IPS-18a (cell line): ENCODE measurements at regions not wholly inside any gene's neighbourhood (a gene's known extent, or its start where the extent isn't known, plus 50 kb on each side); places are given as distances from the start of the nearest gene placed in this dataset.

Experiments
- H3K27ac ChIP-seq: one replicate; pipeline ENCODE4 v1.5.1; 2013; ENCODE audit warnings: low read length
- H3K27me3 ChIP-seq: one replicate; pipeline ENCODE4 v1.6.1; 2013; ENCODE audit warnings: mild to moderate bottlenecking, low read length; ENCODE audit not compliant: control insufficient read depth, insufficient read depth
- H3K36me3 ChIP-seq: one replicate; pipeline ENCODE4 v1.6.1; 2013; ENCODE audit warnings: low read depth, low read length; ENCODE audit not compliant: control insufficient read depth
- H3K4me1 ChIP-seq: one replicate; pipeline ENCODE4 v1.6.1; 2013; ENCODE audit warnings: low read depth, low read length; ENCODE audit not compliant: control insufficient read depth
- H3K4me3 ChIP-seq: one replicate; pipeline ENCODE4 v1.5.1; 2013; ENCODE audit warnings: low read length
- H3K9ac ChIP-seq: one replicate; pipeline ENCODE4 v1.6.1; 2013; ENCODE audit warnings: mild to moderate bottlenecking, low read length, moderate library complexity
- H3K9me3 ChIP-seq: one replicate; pipeline ENCODE4 v1.6.1; 2013; ENCODE audit warnings: low read depth, low read length; ENCODE audit not compliant: control insufficient read depth

DNA sequence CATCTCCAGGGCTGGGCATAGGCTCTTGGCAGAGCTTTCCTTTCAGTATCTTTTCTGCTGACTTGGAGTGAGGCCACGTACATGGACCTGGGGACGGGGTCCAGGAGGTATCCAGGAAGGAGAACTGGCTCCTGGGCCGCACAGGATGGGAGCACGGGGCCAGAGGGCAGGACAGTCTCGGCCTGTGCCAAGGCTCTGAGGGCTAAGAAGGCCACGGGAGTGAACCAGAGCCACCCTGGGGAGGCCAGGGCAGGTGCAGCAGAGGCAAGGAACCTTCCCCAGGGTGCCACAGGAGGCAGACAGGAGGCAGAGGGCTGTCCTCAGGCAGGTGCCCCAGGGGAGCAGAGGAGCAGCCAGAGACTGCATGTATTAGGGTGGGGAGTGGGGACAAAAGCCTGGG, 50.3 kb downstream of the PLXNA1 start:
- Histone ChIP-seq H3K9me3 (no peaks in the 10 kb centered on the region), H3K4me3 (no peak overlapping the region), H3K27me3 (no peaks in the 10 kb centered on the region), H3K4me1 (no peaks in the 10 kb centered on the region), H3K9ac (no peak overlapping the region), H3K36me3 (peaks cover 32% of the 10 kb centered on the region), H3K27ac (no peak overlapping the region)

DNA sequence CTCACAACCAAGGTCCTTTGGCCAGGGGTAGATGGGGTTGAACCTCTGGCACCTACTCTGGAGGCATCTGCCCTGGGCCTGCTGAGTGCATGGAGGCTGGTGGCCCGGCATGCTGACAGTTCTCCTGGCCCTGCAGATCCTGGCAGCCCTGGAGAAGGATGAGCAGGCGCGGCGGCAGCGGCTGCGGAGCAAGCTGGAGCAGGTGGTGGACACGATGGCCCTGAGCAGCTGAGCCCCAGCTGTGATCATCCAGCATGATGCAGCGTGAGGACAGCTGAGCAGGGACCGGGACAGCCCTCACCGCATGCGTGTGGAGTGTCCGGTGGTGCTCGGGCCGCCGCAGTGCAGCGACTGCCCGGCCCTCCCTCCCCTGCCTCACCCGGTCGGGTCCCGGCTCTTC, 50.9 kb downstream of the PLXNA1 start:
- Histone ChIP-seq H3K9me3 (no peaks in the 10 kb centered on the region), H3K4me3 (no peak overlapping the region), H3K27me3 (no peaks in the 10 kb centered on the region), H3K36me3 (peaks cover 32% of the 10 kb centered on the region), H3K27ac (no peak overlapping the region), H3K9ac (no peak overlapping the region), H3K4me1 (no peaks in the 10 kb centered on the region)

GRCh38 chr3:127034195-127034989, 51.5 kb downstream of the PLXNA1 start:
- no peaks in the 10 kb centered on the region for H3K27me3 ChIP-seq
- H3K4me3 ChIP-seq: no peak overlapping the region
- no peak overlapping the region for H3K27ac ChIP-seq
- no peaks in the 10 kb centered on the region for H3K9me3 ChIP-seq
- H3K9ac ChIP-seq: no peak overlapping the region
- peaks cover 28% of the 10 kb centered on the region for H3K36me3 ChIP-seq
- no peaks in the 10 kb centered on the region for H3K4me1 ChIP-seq

DNA sequence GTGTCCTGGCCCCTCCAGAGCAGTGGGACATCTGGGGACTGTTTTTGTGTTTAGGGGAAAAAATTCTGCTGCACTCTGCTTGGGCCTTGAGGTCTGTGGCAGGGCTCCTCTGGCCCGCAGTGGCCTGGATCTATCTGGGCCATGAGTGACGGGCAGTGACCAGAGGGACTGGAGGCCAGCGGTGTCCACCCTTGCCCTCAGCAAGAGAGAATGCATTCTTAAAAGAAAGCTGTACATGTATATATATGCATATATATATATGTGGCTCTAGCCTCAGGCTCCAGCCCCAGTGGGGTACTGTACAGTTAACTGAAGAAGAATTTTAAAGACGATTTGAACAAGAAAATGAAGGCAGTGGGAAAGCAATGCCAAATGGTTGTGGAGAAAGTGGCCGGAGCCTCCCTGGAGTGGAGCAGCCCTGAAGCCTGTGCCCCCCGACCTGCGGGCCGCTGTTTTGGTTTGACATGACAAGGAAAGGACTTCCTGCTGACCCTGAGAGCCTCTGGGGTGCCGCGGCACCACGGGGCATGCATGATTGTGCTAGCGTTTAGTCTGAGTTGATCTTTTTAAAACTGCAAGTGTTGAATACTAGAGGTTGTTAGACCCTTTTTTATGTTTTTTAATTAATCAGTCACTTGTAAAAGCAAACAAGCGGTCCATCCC, 52.2 kb downstream of the PLXNA1 start:
- Histone ChIP-seq H3K27ac (no peak overlapping the region), H3K4me1 (no peaks in the 10 kb centered on the region), H3K36me3 (peaks cover 24% of the 10 kb centered on the region), H3K27me3 (no peaks in the 10 kb centered on the region), H3K4me3 (no peak overlapping the region), H3K9ac (no peak overlapping the region), H3K9me3 (no peaks in the 10 kb centered on the region)

GRCh38 chr3:127035677-127036076, 52.8 kb downstream of the PLXNA1 start:
- Histone ChIP-seq H3K9me3 (no peaks in the 10 kb centered on the region), H3K9ac (no peak overlapping the region), H3K4me1 (no peaks in the 10 kb centered on the region), H3K4me3 (no peak overlapping the region), H3K27me3 (no peaks in the 10 kb centered on the region), H3K36me3 (peaks cover 22% of the 10 kb centered on the region), H3K27ac (no peak overlapping the region)

DNA sequence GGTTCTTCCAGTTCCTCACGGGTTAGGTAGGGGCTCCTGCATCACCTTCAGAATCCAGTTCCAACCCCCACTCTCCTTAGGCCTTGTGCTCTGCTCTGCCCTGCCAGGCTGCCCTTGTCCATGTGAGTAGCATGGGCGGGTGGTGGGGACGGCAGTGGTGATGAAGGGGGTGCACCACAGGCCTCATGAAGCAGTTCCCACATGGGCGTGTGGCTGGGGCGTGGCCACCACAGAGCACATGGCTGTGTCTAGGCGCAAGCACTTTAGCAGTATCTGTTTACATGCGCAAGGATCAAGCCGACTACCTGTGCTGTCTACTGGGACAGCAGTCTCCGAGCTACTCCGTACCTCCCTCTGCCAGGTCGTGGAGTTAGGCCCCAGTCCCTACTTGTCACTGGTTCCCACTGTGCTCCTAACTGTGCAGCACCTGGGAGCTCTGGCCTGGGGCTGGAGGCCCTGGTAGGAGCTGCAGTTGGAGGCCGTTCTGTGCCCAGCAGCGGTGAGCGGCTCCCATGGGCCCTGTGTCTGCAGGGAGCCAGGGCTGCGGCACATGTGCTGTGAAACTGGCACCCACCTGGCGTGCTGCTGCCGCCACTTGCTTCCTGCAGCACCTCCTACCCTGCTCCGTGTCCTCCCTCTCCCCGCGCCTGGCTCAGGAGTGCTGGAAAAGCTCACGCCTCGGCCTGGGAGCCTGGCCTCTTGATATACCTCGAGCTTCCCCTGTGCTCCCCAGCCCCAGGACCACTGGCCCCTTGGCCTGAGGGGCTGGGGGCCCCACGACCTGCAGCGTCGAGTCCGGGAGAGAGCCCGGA, 53.5 kb downstream of the PLXNA1 start:
- peaks cover 16% of the 10 kb centered on the region for H3K36me3 ChIP-seq
- H3K27me3 ChIP-seq: no peaks in the 10 kb centered on the region
- no peaks in the 10 kb centered on the region for H3K9me3 ChIP-seq
- H3K4me1 ChIP-seq: no peaks in the 10 kb centered on the region
- H3K27ac ChIP-seq: no peak overlapping the region
- H3K4me3 ChIP-seq: no peak overlapping the region
- H3K9ac ChIP-seq: no peak overlapping the region

GRCh38 chr3:127037021-127037400, 54.1 kb downstream of the PLXNA1 start:
- no peak overlapping the region for H3K27ac ChIP-seq
- peaks cover 13% of the 10 kb centered on the region for H3K36me3 ChIP-seq
- no peaks in the 10 kb centered on the region for H3K4me1 ChIP-seq
- no peak overlapping the region for H3K4me3 ChIP-seq
- no peaks in the 10 kb centered on the region for H3K9me3 ChIP-seq
- H3K27me3 ChIP-seq: no peaks in the 10 kb centered on the region
- no peak overlapping the region for H3K9ac ChIP-seq

GRCh38 chr3:127037418-127037841, 54.5 kb downstream of the PLXNA1 start:
- no peak overlapping the region for H3K4me3 ChIP-seq
- H3K4me1 ChIP-seq: peaks cover 2% of the 10 kb centered on the region
- H3K9ac ChIP-seq: no peak overlapping the region
- H3K27ac ChIP-seq: no peak overlapping the region
- peaks cover 13% of the 10 kb centered on the region for H3K36me3 ChIP-seq
- no peaks in the 10 kb centered on the region for H3K27me3 ChIP-seq
- no peaks in the 10 kb centered on the region for H3K9me3 ChIP-seq

DNA sequence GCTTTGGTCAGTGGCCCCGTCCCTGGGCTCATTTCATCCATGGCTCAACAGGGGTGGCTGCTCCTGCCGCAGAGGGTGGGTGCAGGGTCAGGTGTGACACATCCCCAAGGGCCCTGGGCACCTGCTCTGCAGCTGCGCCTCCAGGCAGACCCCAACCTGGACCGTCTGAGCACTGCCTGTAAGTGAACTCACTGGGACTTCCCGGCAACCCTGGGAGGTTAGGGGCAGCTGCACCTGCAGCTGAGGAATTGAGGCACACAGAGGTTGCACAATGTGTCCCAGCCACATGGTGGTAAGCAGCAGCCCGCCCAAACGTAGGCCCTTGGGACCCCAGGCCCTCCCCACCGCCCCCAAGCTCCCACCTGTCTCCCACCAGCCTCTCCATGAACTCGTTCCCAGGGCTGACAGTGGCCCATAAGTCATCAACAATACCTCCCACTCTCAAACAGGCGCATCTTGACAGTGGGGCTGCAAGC, 55.1 kb downstream of the PLXNA1 start:
- peaks cover 7% of the 10 kb centered on the region for H3K36me3 ChIP-seq
- no peak overlapping the region for H3K4me3 ChIP-seq
- H3K9ac ChIP-seq: no peak overlapping the region
- H3K9me3 ChIP-seq: no peaks in the 10 kb centered on the region
- no peaks in the 10 kb centered on the region for H3K27me3 ChIP-seq
- H3K27ac ChIP-seq: no peak overlapping the region
- H3K4me1 ChIP-seq: peaks cover 8% of the 10 kb centered on the region

DNA sequence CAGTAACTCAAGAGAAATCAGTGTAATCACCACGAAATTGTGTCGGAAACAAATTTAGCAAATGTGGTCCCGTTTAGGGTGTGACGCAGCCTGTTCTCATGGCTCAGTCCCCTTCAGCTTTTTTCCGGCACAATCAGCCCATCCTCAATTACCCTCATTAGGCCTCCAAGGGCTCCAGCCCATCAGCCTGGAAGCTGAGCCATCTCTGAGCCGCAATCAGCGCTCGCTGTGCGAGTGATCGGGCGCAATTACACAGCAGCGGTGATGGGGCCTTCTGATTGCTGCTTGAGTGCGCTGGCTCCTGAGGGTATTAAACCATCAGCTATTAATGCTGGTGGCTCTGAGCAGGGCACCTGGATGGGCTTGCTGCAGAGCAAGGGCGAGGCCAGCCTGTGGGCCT, 55.6 kb downstream of the PLXNA1 start:
- Histone ChIP-seq H3K27ac (no peak overlapping the region), H3K4me3 (no peak overlapping the region), H3K9me3 (no peaks in the 10 kb centered on the region), H3K36me3 (peaks cover 3% of the 10 kb centered on the region), H3K4me1 (peaks cover 12% of the 10 kb centered on the region), H3K27me3 (no peaks in the 10 kb centered on the region), H3K9ac (no peak overlapping the region)

DNA sequence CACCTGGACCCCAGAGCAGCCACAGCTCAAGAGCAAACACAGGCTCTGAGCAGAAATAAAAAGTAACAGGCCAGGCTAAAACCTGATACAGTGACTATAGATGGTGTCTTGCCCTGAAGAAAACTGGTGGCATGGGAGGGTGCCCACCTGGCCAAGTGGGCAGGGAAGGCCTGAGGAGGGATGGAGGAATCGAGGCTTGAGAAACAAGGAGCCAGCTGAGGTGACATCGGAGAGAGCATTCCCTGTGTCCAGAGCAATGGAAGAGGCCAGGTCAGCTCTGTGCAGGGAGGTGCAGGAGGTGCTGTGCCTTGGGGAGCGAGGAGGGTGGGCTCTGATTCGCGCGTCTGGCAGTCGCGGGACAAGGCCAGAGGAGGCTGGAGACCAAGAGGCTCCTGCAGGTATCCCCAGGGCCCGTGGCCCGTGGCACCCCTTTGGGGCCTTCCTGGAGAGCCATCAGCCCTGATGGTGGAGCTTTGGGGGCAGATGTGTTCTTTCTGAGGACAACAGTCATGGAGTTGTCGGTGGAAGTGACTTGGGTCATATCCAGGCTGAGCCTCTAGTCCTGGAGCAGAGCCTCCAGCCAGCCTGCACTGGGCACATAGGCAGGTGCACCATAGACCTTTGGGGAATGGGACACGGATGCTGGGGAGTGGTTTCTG, 56.1 kb downstream of the PLXNA1 start:
- peaks cover 3% of the 10 kb centered on the region for H3K36me3 ChIP-seq
- no peaks in the 10 kb centered on the region for H3K9me3 ChIP-seq
- no peaks in the 10 kb centered on the region for H3K27me3 ChIP-seq
- H3K4me1 ChIP-seq: peaks cover 17% of the 10 kb centered on the region
- H3K9ac ChIP-seq: no peak overlapping the region
- no peak overlapping the region for H3K4me3 ChIP-seq
- no peak overlapping the region for H3K27ac ChIP-seq
